H9 (cell line): ENCODE measurements at regions not wholly inside any gene's neighbourhood (a gene's known extent, or its start where the extent isn't known, plus 50 kb on each side); places are given as distances from the start of the nearest gene placed in this dataset.

Experiments used
- DNase-seq: peaks from one replicate; pipeline ENCODE4 v3.0.0-alpha.2; 2017
- H2AFZ ChIP-seq: one replicate; pipeline ENCODE4 v1.6.1; 2013; ENCODE audit warnings: mild to moderate bottlenecking, low read length, control low read depth, moderate library complexity
- H2AK5ac ChIP-seq: 2 replicates; pipeline ENCODE4 v1.6.1; 2013; ENCODE audit warnings: low read length, control low read depth, mixed read lengths; ENCODE audit not compliant: insufficient read length
- H2BK120ac ChIP-seq: one replicate; pipeline ENCODE4 v1.6.1; 2013; ENCODE audit warnings: low read depth, mild to moderate bottlenecking, low read length, control low read depth, inconsistent platforms; ENCODE audit not compliant: poor library complexity, severe bottlenecking
- H2BK12ac ChIP-seq: 2 replicates; pipeline ENCODE4 v1.6.1; 2013; ENCODE audit warnings: low read length, control low read depth, mixed read lengths, low read depth; ENCODE audit not compliant: insufficient read length
- H2BK15ac ChIP-seq: 2 replicates; pipeline ENCODE4 v1.6.1; 2013; ENCODE audit warnings: low read depth, low read length, control low read depth
- H2BK20ac ChIP-seq: one replicate; pipeline ENCODE4 v1.6.1; 2013; ENCODE audit warnings: low read depth, mild to moderate bottlenecking, low read length, control low read depth, inconsistent platforms; ENCODE audit not compliant: poor library complexity, severe bottlenecking
- H2BK5ac ChIP-seq: 2 replicates; pipeline ENCODE4 v1.6.1; 2013; ENCODE audit warnings: low read length, control low read depth, mixed read lengths; ENCODE audit not compliant: insufficient read length
- H3K14ac ChIP-seq: 2 replicates; pipeline ENCODE4 v1.6.1; 2013; ENCODE audit warnings: low read length, control low read depth; ENCODE audit not compliant: insufficient read depth
- H3K18ac ChIP-seq: 2 replicates; pipeline ENCODE4 v1.6.1; 2013; ENCODE audit warnings: low read depth, mild to moderate bottlenecking, mixed read lengths, low read length, control low read depth; ENCODE audit not compliant: insufficient read length
- H3K23ac ChIP-seq: 2 replicates; pipeline ENCODE4 v1.6.1; 2013; ENCODE audit warnings: low read length, control low read depth, mixed read lengths, low read depth; ENCODE audit not compliant: insufficient read length
- H3K23me2 ChIP-seq: 2 replicates; pipeline ENCODE4 v1.6.1; 2013; ENCODE audit warnings: low read depth, mild to moderate bottlenecking, mixed read lengths, low read length, control low read depth; ENCODE audit not compliant: insufficient read length, poor library complexity, severe bottlenecking
- H3K27ac ChIP-seq: 2 replicates; pipeline ENCODE4 v1.5.1; 2013; ENCODE audit warnings: low read length, control low read depth, mixed read lengths, low read depth; ENCODE audit not compliant: insufficient read length
- H3K27me3 ChIP-seq: 2 replicates; pipeline ENCODE4 v1.6.1; 2013; ENCODE audit warnings: low read length, control low read depth, inconsistent platforms; ENCODE audit not compliant: insufficient read depth
- H3K4ac ChIP-seq: 2 replicates; pipeline ENCODE4 v1.6.1; 2013; ENCODE audit warnings: low read depth, mild to moderate bottlenecking, control low read depth, inconsistent platforms, low read length, moderate library complexity
- H3K4me1 ChIP-seq: 2 replicates; pipeline ENCODE4 v1.6.1; 2013; ENCODE audit warnings: low read length, control low read depth, inconsistent platforms; ENCODE audit not compliant: insufficient read depth
- H3K4me2 ChIP-seq: 2 replicates; pipeline ENCODE4 v1.6.1; 2013; ENCODE audit warnings: low read length, control low read depth, mixed read lengths; ENCODE audit not compliant: insufficient read length, insufficient read depth
- H3K56ac ChIP-seq: 2 replicates; pipeline ENCODE4 v1.6.1; 2013; ENCODE audit warnings: low read depth, mild to moderate bottlenecking, mixed read lengths, low read length, control low read depth; ENCODE audit not compliant: insufficient read length
- H3K79me1 ChIP-seq: 2 replicates; pipeline ENCODE4 v1.6.1; 2013; ENCODE audit warnings: low read depth, mild to moderate bottlenecking, moderate library complexity, low read length, control low read depth, inconsistent platforms; ENCODE audit not compliant: insufficient read depth, poor library complexity, severe bottlenecking
- H3K79me2 ChIP-seq: 2 replicates; pipeline ENCODE4 v1.6.1; 2013; ENCODE audit warnings: low read length, control low read depth, inconsistent platforms; ENCODE audit not compliant: insufficient read depth
- H3K9ac ChIP-seq: 2 replicates; pipeline ENCODE4 v1.6.1; 2013; ENCODE audit warnings: low read length, control low read depth, mixed read lengths; ENCODE audit not compliant: insufficient read length; ENCODE audit errors: extremely low read depth
- H3K9me3 ChIP-seq: one replicate; pipeline ENCODE4 v1.6.1; 2013; ENCODE audit warnings: low read depth, low read length, inconsistent platforms; ENCODE audit not compliant: control insufficient read depth
- H3T11ph ChIP-seq: one replicate; pipeline ENCODE4 v1.6.1; 2013; ENCODE audit warnings: mild to moderate bottlenecking, low read length, control low read depth, inconsistent platforms
- H4K20me1 ChIP-seq: one replicate; pipeline ENCODE4 v1.6.1; 2013; ENCODE audit not compliant: control insufficient read depth, insufficient read length, insufficient read depth
- H4K5ac ChIP-seq: 2 replicates; pipeline ENCODE4 v1.6.1; 2013; ENCODE audit warnings: low read depth, mild to moderate bottlenecking, mixed read lengths, low read length, control low read depth; ENCODE audit not compliant: insufficient read length
- H4K8ac ChIP-seq: replicated peaks from 2 replicates; pipeline ENCODE4 v1.6.1; 2013; ENCODE audit warnings: low read length, control low read depth, mixed read lengths, low read depth; ENCODE audit not compliant: insufficient read length
- H4K91ac ChIP-seq: 2 replicates; pipeline ENCODE4 v1.6.1; 2013; ENCODE audit warnings: low read depth, mild to moderate bottlenecking, moderate library complexity, mixed read lengths, low read length, control low read depth; ENCODE audit not compliant: insufficient read length
- H3K27ac Mint-ChIP-seq, 3 experiments: 2 replicates in 2 of 3; 3 replicates in 1 of 3; pipeline ENCODE4 v1.8.0; 2020 to 2021; ENCODE audit warnings: mixed read lengths in 3 of 3, mild to moderate bottlenecking in 1 of 3, moderate library complexity in 1 of 3
- H3K27me3 Mint-ChIP-seq: 2 replicates; pipeline ENCODE4 v1.8.0; 2021; ENCODE audit warnings: low read depth, mild to moderate bottlenecking, moderate library complexity, mixed read lengths
- H3K36me3 Mint-ChIP-seq, 3 experiments: 2 replicates in 2 of 3; 3 replicates in 1 of 3; pipeline ENCODE4 v1.8.0; 2020 to 2021; ENCODE audit warnings: low read depth in 3 of 3, mixed read lengths in 3 of 3; ENCODE audit not compliant: insufficient read depth in 1 of 3
- H3K4me1 Mint-ChIP-seq, 2 experiments: 2 replicates each; pipeline ENCODE4 v1.8.0; 2020; ENCODE audit warnings: mixed read lengths in 2 of 2
- H3K4me3 Mint-ChIP-seq, 2 experiments: 2 replicates in 1 of 2; 3 replicates in 1 of 2; pipeline ENCODE4 v1.8.0; 2020 to 2021; ENCODE audit warnings: mild to moderate bottlenecking in 2 of 2, mixed read lengths in 2 of 2, moderate library complexity in 1 of 2
- H3K9me3 Mint-ChIP-seq, 2 experiments: 2 replicates in 1 of 2; 3 replicates in 1 of 2; pipeline ENCODE4 v1.8.0; 2020; ENCODE audit warnings: mild to moderate bottlenecking in 2 of 2, mixed read lengths in 2 of 2, moderate library complexity in 1 of 2
- WGBS: extraction: QIAGEN DNeasy Blood & Tissue Kit; methylation state at CpG from one replicate; pipeline ENCODE4 v1.1.7; 2013; ENCODE audit warnings: missing lambda C conversion rate, low lambda C conversion rate, mixed read lengths; ENCODE audit not compliant: insufficient read length; ENCODE audit errors: extremely low coverage; 5-methylcytosine and 5-hydroxymethylcytosine counted together
- TF ChIP-seq, protein P1 (sequence below): fragments of 200-600 bp; sonication (generic); conservative IDR thresholded peaks from 3 replicates; pipeline ENCODE4 v1.8.0; 2021; ENCODE audit warnings: antibody characterized with exemption, mild to moderate bottlenecking

DNA sequence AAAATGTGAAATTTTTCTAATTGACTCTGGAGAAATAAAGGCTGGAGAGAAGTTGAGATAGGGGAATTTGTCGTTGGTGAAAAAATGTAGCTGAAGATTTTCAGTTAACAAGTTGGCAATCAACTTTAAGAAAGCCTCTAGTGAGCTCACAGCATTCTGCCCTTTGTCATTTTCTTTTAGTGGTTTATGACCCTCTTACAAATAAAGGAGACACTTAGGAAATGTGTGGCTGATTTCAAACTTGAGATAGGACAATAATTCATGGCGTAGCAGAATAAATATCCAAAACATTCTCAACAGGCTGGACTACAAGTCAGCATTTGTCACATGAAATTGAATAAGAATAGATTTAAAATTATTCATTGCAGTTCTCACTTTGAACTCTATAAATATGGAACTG is 412.5 kb upstream of the SPHKAP start:
- H2BK120ac ChIP-seq, result no peak overlapping the region
- H3K9me3 ChIP-seq, result no peaks in the 10 kb centered on the region
- no peaks in the 10 kb centered on the region for H3K79me1 ChIP-seq
- H2AK5ac ChIP-seq, result no peak overlapping the region
- H3K4me1 ChIP-seq, result no peaks in the 10 kb centered on the region
- H4K91ac ChIP-seq, result no peak overlapping the region
- H3K4ac ChIP-seq, result no peak overlapping the region
- H4K5ac ChIP-seq, result no peak overlapping the region
- H3K14ac ChIP-seq, result no peak overlapping the region
- H2BK20ac ChIP-seq, result no peak overlapping the region
- no peaks in the 10 kb centered on the region for H3K27me3 Mint-ChIP-seq
- H3K9ac ChIP-seq, result no peak overlapping the region
- H3K23ac ChIP-seq, result no peak overlapping the region
- H3K27me3 ChIP-seq, result no peaks in the 10 kb centered on the region
- H3K4me2 ChIP-seq, result no peak overlapping the region
- no peaks in the 10 kb centered on the region for H3K36me3 Mint-ChIP-seq
- no peak overlapping the region for H2BK15ac ChIP-seq
- TF ChIP-seq, protein P1, sequence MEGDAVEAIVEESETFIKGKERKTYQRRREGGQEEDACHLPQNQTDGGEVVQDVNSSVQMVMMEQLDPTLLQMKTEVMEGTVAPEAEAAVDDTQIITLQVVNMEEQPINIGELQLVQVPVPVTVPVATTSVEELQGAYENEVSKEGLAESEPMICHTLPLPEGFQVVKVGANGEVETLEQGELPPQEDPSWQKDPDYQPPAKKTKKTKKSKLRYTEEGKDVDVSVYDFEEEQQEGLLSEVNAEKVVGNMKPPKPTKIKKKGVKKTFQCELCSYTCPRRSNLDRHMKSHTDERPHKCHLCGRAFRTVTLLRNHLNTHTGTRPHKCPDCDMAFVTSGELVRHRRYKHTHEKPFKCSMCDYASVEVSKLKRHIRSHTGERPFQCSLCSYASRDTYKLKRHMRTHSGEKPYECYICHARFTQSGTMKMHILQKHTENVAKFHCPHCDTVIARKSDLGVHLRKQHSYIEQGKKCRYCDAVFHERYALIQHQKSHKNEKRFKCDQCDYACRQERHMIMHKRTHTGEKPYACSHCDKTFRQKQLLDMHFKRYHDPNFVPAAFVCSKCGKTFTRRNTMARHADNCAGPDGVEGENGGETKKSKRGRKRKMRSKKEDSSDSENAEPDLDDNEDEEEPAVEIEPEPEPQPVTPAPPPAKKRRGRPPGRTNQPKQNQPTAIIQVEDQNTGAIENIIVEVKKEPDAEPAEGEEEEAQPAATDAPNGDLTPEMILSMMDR, result no peak
- no peak overlapping the region for H3K18ac ChIP-seq
- H4K8ac ChIP-seq, result no peak overlapping the region
- no peaks in the 10 kb centered on the region for H3K9me3 Mint-ChIP-seq
- H3K56ac ChIP-seq, result no peak overlapping the region
- no peak overlapping the region for H3T11ph ChIP-seq
- no peak overlapping the region for H2BK12ac ChIP-seq
- no peak overlapping the region for H3K27ac ChIP-seq
- H3K23me2 ChIP-seq, result no peaks in the 10 kb centered on the region
- H3K27ac Mint-ChIP-seq, result no peak overlapping the region
- no peaks in the 10 kb centered on the region for H3K79me2 ChIP-seq
- no peak for DNase-seq
- H2AFZ ChIP-seq, result no peak overlapping the region
- H3K4me3 Mint-ChIP-seq, result no peak overlapping the region
- no peaks in the 10 kb centered on the region for H4K20me1 ChIP-seq
- no peak overlapping the region for H2BK5ac ChIP-seq
- no peaks in the 10 kb centered on the region for H3K4me1 Mint-ChIP-seq
- WGBS, result 100% methylated on average over 1 of the region's 2 CpGs
